DOHH2 (cell line): ENCODE measurements at regions not wholly inside any gene's neighbourhood (a gene's known extent, or its start where the extent isn't known, plus 50 kb on each side); places are given as distances from the start of the nearest gene placed in this dataset.

ENCODE experiments used
- H3F3A ChIP-seq: fragments of 200-600 bp; sonication (generic), shearing (Covaris generic); 2 replicates; pipeline ENCODE4 v1.6.0; 2016; ENCODE audit warnings: antibody characterized with exemption, mild to moderate bottlenecking; ENCODE audit not compliant: control insufficient read depth, insufficient read depth
- H3K27ac ChIP-seq: fragments of 200-600 bp; sonication (generic); 2 replicates; pipeline ENCODE4 v1.5.1; 2014; ENCODE audit warnings: low read depth, mild to moderate bottlenecking, low read length, moderate library complexity
- H3K27me3 ChIP-seq: fragments of 200-600 bp; sonication (generic); 2 replicates; pipeline ENCODE4 v1.6.1; 2014; ENCODE audit warnings: mild to moderate bottlenecking, low read length, mixed read lengths; ENCODE audit not compliant: control insufficient read depth
- H3K36me3 ChIP-seq: fragments of 200-600 bp; sonication (generic); 2 replicates; pipeline ENCODE4 v1.6.1; 2014; ENCODE audit warnings: mild to moderate bottlenecking, low read length, moderate library complexity, mixed read lengths; ENCODE audit not compliant: control insufficient read depth
- H3K4me1 ChIP-seq: fragments of 200-600 bp; sonication (generic); 2 replicates; pipeline ENCODE4 v1.6.1; 2014; ENCODE audit warnings: mild to moderate bottlenecking, low read length, mixed read lengths; ENCODE audit not compliant: control insufficient read depth
- H3K4me2 ChIP-seq: fragments of 200-600 bp; sonication (generic); 2 replicates; pipeline ENCODE4 v1.6.0; 2014; ENCODE audit warnings: mild to moderate bottlenecking, low read length, moderate library complexity
- H3K4me3 ChIP-seq: fragments of 200-600 bp; sonication (generic); 2 replicates; pipeline ENCODE4 v1.5.1; 2014; ENCODE audit warnings: mild to moderate bottlenecking, low read length, mixed read lengths
- H3K79me2 ChIP-seq: fragments of 200-600 bp; sonication (generic); 2 replicates; pipeline ENCODE4 v1.6.1; 2014; ENCODE audit warnings: mild to moderate bottlenecking, low read length, mixed read lengths; ENCODE audit not compliant: control insufficient read depth
- H3K9me2 ChIP-seq: fragments of 200-600 bp; sonication (generic); replicated peaks from 2 replicates; pipeline ENCODE4 v1.6.1; 2014; ENCODE audit warnings: mild to moderate bottlenecking, low read length, mixed read lengths; ENCODE audit not compliant: control insufficient read depth
- H3K9me3 ChIP-seq: fragments of 200-600 bp; sonication (generic); 2 replicates; pipeline ENCODE4 v1.6.1; 2014; ENCODE audit warnings: antibody characterized with exemption, low read length, mixed read lengths; ENCODE audit not compliant: control insufficient read depth, insufficient read depth
- H4K20me1 ChIP-seq: fragments of 200-600 bp; sonication (generic); 2 replicates; pipeline ENCODE4 v1.6.0; 2014; ENCODE audit warnings: low read depth, mild to moderate bottlenecking, antibody characterized with exemption, low read length, moderate library complexity; ENCODE audit not compliant: control insufficient read depth, insufficient read depth
- CTCF ChIP-seq: fragments of 200-600 bp; sonication (generic); IDR thresholded peaks from one replicate; pipeline ENCODE4 v1.5.1; 2014; ENCODE audit warnings: antibody characterized with exemption, mild to moderate bottlenecking, low read depth, low read length; ENCODE audit not compliant: poor library complexity, severe bottlenecking
- EZH2phosphoT487 ChIP-seq: fragments of 200-600 bp; sonication (generic); IDR thresholded peaks from 2 replicates; pipeline ENCODE4 v1.6.1; 2017; ENCODE audit warnings: borderline replicate concordance, mild to moderate bottlenecking, antibody characterized with exemption, low read length, moderate library complexity, mixed read lengths

DNA sequence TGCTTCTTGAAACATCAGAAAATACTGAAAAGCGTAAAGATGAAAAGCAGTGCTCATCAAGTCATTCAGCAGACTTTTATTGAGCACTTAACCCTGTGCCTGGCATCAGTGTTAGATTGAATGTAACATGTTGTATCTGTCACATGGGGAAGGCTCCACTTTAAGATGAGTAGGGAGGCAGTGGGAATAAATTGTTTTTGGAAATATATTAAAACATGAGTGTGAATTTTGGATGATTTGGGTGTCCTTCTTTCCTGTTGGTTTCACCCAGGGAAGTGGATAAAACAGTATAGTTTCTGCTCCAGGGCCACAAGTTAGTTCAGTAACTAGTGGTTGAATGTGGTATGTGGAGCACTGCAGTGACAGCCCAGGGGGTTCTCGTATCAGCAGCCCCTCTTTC lies 301.4 kb upstream of the TPM1 start:
- Histone ChIP-seq H3K4me2 (no peak overlapping the region), H4K20me1 (no peaks in the 10 kb centered on the region; the same call in 1 of the 2 replicates), H3K27me3 (no peaks in the 10 kb centered on the region), H3K79me2 (no peaks in the 10 kb centered on the region), H3K4me3 (no peak overlapping the region), H3K36me3 (no peaks in the 10 kb centered on the region), H3K4me1 (peaks cover 3% of the 10 kb centered on the region; the same call in 1 of the 2 replicates), H3F3A (no peaks in the 10 kb centered on the region), H3K27ac (no peak overlapping the region), H3K9me3 (no peaks in the 10 kb centered on the region), H3K9me2 (no peaks in the 10 kb centered on the region)
- no peak for TF ChIP-seq CTCF
- TF ChIP-seq EZH2phosphoT487: no peak

- Histone ChIP-seq H3K79me2 (no peaks in the 10 kb centered on the region), H3K4me1 (peaks cover 3% of the 10 kb centered on the region; the same call in 1 of the 2 replicates), H3F3A (no peaks in the 10 kb centered on the region), H3K27ac (no peak overlapping the region), H3K4me2 (peak overlapping the region; percentile 22; the same call in 1 of the 2 replicates), H3K4me3 (no peak overlapping the region), H3K9me3 (no peaks in the 10 kb centered on the region), H3K36me3 (no peaks in the 10 kb centered on the region), H4K20me1 (no peaks in the 10 kb centered on the region; the same call in 1 of the 2 replicates), H3K9me2 (no peaks in the 10 kb centered on the region), H3K27me3 (no peaks in the 10 kb centered on the region)
- TF ChIP-seq CTCF (peak; percentile 86), EZH2phosphoT487 (no peak)
Observed at GRCh38 chr15:62742409-62743171, 300.0 kb upstream of the TPM1 start.

DNA sequence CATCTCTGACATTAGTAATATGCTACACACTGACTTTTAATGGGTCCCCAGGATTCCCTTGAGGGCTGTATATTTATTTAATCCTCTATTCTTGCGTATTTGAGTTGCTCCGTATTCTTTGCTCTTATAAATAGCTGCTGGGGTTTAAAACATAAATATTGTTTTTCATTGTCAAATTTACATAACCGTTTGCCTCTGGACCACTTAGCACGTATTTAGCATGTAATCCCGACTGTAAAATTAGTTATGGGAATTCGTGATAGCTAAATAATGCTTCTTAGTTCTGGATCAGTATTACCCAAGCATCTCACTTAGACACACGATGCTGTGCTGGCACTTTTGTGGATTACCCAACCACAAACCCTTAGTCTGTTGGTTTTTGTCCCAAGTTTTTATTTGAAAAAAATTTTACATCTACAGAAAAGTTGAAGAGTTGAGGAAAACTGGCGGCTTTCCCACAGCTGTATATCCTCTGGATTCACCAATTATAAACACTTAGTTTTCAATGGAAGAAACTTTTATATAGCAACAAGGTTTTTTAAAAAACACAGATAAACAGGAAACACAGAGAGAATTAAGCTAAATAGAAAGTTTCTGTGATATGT lies 296.8 kb upstream of the TPM1 start:
- no peaks in the 10 kb centered on the region for H3K79me2 ChIP-seq

More for the DNA sequence above, 296.8 kb upstream of the TPM1 start:
- no peaks in the 10 kb centered on the region for H3K9me3 ChIP-seq
- no peak overlapping the region for H3K27ac ChIP-seq
- TF ChIP-seq EZH2phosphoT487 (no peak), CTCF (no peak)
- H3K4me1 ChIP-seq: peaks cover 3% of the 10 kb centered on the region; the same call in 1 of the 2 replicates
- no peak overlapping the region for H3K4me3 ChIP-seq
- H3K4me2 ChIP-seq: no peak overlapping the region
- H3K9me2 ChIP-seq: no peaks in the 10 kb centered on the region
- H3F3A ChIP-seq: no peaks in the 10 kb centered on the region
- no peaks in the 10 kb centered on the region; the same call in 1 of the 2 replicates for H4K20me1 ChIP-seq
- H3K36me3 ChIP-seq: no peaks in the 10 kb centered on the region
- H3K27me3 ChIP-seq: no peaks in the 10 kb centered on the region
